ENCODE measurements at regions not wholly inside any gene's neighbourhood (a gene's known extent, or its start where the extent isn't known, plus 50 kb on each side); places are given as distances from the start of the nearest gene placed in this dataset.

DNA sequence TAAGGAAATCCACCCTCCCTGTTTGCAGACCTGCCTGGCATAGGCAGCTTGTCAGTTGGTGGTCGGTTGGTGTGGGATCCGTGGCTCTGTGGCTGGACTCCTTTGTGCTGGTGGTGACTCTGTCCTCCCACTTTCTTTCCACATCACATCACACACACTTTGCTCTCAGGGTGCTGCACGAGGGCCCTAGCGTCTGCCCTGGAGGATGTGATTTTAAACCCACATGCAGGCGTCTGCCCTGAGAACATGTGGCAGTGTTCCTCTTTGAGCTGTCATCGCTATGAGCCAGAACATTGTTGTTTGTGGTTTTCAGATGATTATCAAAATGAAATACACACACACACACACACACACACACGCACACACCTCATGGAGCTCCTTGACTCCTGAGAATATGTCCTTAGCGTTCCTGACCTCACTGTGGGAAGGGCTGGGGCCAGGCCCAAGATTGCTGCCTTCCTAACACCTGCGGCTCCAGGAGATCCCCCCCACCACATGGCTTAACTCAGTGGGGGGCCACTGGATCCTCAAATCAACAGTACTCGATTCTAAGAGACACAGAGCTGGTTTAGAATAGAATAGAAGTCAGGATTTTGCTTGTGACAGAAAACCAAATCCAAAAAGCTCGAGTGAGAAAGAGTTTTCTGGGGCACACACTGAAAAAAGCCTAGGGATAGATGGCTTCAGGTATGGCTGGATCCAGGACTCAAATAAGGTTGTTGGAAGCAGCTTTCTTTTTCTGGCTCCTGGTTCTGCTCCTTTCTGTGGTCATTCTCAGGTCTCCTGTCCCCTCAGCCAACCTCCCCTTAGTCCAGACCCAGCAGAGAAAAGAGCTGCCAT lies 54.8 kb downstream of the RTP5 start:
- no peak for ATAC-seq
- DNase-seq: no peak
- intact Hi-C loops (cut with DNase I): no loop called here

DNA sequence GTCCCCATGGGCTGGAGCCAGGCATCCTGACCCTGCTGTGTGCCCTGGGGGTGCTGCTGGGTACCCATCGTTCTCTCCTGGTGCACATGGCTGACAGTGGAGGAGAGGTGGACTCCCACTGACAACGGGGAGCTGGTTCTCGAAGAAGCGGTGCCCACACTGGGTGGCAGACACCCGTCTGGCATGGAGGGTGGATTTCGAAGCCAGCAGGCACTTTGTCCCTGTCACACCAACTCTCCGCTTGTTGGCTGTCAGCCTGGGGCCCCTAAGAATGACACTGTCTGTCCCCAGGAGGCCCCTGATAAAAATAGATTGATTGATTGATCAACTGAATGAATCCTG lies 55.4 kb downstream of the RTP5 start:
- DNase-seq (no peak), ATAC-seq (no peak)
- intact Hi-C loops (cut with DNase I): no loop called here

DNA sequence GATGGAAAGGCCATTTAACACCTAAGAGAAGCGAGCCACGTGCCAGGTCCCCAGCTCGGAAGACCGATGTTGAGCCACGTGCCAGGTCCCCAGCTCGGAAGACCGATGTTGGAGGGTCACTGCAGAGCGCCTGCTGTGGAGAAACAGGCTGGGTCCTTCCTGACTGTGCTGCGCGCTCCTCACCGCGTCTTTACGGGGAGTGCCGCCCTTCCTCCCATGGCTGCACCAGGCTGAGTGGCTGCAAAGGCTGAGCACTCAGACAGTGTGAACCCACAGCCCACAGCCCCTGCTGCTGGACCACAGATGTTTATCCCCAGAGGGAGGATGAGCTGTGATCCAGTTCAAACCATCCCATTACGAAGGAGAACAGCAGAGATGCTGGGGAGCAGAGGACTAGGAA lies 55.7 kb downstream of the RTP5 start:
- DNase-seq (no peak), ATAC-seq (no peak)
- intact Hi-C loops (cut with DNase I): no loop called here

DNA sequence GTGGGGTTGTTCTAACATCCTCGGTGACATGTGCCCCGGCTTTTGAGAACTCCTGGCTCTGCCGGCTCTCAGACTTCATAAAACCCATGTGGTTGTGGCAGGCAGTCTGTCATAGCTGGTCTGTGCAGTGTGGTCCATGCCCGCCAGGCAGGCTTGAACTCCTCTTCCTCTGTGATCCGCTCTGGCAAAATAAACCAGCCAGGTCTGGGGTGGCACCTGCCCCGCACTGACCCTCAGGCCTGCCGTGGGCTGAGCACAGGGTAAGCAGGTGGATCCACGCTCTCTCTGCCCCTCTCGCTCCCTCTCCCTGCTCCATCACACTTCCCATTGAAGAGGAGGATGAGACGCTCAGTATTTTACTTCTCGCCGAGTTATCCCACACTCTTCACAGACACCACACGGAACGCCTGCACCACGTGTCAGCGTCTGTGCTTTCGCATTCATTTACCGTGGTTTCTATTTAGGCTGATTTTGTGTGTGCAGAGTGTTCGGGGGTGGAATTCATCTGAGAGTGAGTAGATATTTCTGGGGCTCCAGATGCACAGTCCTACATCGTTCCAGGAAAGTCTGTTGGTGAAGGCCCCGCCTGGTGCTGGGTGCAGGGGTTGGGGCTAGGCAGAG lies 56.4 kb downstream of the RTP5 start:
- no peak for DNase-seq
- intact Hi-C loops (cut with DNase I): no loop called here
- ATAC-seq: no peak

DNA sequence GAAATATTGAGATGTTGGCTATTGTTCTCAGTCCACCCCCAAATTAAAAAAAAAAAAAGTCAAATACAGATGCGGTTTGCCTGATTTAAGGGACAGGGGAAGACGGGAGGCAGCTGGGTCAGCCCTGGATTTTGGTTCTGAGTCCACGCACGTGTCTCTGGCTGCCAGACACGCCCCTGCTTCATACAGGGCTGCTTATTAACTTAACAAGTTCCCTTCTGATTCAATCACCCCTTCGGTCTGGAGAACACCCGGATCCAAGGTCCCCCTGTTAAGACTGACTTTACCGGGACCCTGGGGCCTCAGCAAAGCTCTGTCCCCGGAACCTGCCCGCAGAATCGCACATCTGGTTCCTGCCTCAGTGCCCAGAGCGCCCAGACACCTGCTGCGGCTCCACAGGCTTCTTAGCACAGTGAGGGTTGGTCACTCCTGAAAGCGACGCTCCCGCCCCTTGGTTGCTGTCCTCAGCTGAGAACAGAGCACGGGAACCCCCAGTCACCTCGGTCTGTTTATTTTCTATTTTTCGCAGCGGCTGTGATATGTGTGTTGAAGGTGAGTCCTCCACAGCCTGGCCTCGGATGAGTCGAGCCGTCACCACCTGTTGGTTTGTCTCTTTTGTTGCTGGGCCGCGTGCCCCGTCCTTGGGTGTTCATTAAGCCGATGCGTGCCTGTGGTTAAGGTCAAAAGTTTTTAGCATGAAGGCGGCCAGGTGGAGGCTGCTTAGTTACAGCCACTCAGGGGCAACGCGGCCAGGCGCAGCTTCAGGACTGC lies 57.2 kb downstream of the RTP5 start:
- intact Hi-C loops (cut with DNase I): no loop called here
- ATAC-seq (no peak), DNase-seq (no peak)

DNA sequence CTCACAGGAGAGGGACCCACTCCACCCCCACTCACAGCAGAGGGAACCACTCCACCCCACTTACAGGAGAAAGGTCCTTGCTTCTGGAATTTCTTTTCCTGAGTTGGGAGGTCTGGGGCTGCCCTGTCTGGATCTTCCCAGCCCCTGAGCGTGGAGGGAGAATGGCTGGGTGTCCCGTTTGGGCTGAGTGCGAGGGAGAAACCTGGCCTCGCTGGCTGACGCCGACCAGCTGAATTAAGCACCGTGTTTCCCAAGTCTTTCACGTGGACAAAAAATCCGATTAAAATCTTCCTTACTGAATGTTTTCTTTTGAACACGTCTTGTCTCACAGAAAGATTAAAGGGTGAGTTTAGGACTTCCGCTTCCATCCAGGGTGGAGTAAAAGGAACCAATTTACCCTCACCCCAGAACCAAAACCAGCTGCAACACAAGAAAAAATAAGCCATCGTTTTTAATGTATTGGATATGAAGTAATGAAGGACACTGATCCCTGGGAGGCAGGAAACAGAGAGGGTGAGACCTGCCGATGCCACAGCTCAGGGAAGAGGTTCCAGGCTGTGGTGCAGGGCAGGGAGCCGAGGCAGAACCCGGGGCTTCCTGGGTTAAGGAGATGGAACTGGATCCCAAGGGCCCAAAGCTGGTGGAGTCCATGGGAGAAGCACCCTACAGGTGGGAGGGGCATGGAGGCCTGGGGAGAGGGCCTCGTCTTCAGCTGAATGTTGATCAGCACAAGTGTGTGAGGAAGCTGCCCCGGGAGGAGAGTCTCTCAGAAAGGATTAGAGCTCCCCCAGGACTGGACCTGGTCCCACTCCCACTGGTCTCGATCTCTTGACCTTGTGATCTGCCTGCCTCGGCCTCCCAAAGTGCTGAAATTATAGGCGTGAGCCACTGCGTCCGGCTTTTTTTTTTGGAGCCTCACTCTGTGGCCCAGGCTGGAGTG lies 60.3 kb downstream of the RTP5 start:
- ATAC-seq (no peak), DNase-seq (no peak)
- intact Hi-C loops (cut with DNase I): no loop called here

DNA sequence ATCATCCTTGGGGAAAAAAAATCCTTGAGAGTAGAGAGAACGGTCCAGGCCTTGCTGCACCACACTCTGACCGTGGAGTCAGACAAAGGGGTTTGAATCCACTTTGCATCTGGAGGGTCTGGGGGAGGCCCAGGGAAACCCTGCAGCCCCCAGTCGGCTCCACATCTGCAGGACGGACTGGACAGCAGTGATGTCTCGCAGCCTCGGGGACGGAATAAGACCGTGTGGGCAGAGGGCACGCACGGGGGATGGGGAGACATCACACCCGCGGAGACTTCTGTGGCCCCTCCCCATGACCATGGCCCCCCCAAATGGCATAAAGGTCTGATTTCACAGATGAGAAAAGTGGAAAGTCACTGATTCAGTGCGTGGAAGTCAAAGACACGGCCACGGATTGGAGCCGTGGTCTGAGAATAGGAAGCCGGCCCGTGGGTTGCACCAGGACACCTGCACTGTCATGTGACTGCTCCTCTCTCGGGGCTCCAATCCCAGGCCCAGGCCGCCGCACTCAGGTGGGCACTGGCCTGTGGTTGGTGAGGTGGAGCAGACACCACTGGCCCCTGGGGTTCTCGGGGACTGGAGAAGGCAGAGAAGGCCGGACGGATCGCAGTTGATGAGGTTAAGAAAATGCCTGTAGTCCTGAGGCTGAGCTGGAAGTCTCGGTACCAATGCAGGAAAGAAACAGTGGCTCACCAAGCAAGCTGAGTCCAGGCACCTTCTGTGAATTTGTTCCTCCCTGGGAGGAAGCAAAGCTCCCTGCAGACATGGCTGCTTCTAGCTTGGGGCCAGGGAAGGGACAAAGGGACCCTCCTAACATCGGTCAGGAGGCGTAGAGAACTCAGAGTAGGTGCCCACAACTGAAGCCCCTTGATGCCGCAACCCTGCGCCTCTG lies 61.8 kb downstream of the RTP5 start:
- ATAC-seq (no peak), DNase-seq (no peak)
- intact Hi-C loops (cut with DNase I): no loop called here

DNA sequence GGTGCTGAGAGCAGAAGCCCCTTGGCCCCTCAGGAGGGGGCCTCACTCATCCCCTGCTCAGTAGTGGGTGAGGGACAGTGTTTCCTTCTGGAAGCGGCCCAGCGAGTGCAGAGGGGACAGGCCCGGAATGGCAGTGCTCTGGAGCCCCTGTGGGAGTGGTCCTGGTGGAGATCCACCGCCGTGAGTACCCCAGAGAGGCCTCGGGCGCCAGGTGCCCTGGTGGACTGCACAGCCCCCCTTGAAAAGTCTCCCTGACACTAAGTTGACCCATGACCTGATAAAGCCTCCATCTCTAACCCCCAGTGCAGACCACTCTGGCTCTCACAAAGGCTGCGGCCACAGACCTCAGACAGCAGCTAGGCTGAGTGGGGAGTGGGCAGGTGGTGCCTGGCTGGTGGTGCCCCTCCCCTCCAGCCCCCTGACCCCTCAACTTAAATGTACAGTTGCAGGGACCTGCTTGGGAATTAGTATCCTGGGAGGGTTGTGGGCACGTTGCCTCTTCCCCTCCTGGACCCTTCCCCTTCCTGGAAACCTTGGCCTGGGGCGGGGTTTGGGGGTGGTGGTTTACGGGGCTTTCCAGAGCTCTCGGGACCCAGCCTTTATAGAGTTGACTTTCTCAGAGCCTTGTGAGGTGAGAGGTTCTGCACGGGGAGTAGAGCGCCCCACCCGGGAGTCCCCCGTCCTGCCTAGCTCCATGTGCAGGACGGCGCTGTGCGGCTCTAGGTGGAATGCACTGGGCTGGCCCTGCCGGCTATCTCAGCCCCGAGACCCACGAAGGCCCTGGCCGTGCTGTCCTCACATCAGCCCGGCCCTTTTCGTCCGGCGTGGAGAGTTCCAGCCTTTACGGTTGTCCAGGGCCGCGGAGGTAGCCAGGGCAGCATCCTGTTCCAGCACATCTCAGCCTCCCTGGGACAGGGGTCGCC lies 62.7 kb downstream of the RTP5 start:
- ATAC-seq: peak in 1 of 2 donors; percentile 27
- intact Hi-C loops (cut with DNase I): no loop called here
- no peak for DNase-seq

DNA sequence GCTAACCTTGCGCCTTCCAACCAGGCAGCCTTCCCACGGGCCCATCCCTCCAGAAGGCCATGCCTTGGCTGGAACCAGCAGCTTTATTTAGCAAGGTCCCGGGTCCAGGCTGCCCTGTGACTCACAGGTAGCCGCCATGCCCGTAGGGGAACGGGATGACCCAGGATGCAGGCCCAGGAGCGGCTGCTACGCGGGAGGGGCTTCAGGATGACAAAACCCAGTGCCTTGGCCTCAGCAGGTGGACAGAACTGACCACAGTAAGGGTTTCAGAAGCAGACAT lies 63.3 kb downstream of the RTP5 start:
- ATAC-seq (no peak), DNase-seq (no peak)
- intact Hi-C loops (cut with DNase I): no loop called here

DNA sequence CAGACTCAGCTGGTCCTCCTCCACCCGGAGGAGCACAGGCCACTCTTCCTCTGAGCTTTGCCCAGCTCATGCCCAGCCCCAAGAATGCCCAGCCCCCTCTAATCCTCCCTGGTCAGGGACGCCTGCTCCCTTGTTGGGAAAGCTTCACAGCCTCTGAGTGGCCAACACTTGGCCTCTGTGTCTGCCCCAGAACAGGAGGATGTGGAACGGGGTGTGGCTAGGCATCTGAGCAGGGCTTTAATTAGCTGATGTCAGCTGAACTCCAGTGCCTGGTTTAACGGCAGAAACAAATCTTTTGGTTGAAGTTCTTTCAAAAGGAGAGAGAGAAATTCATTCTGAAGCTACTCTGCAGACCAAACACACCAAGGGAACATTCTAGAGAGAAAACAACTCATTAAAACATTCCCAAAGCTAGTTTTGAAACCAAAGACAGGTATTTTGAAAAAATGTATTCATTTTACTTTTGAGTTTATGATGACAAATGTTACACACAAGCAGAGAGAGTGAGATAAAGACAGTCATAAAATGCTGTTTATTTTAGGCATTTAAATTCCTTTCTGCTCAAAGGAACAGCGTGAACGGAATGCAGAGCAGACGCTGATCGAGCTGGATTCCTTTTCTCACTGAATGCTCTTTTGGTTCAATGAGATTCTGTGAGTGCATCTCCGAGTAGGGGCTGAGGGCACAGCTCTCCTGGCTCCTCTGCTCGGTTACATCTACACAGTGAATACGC lies 63.8 kb downstream of the RTP5 start:
- intact Hi-C loops (cut with DNase I): no loop called here
- DNase-seq (no peak), ATAC-seq (peak in 1 of 2 donors; percentile 55)

DNA sequence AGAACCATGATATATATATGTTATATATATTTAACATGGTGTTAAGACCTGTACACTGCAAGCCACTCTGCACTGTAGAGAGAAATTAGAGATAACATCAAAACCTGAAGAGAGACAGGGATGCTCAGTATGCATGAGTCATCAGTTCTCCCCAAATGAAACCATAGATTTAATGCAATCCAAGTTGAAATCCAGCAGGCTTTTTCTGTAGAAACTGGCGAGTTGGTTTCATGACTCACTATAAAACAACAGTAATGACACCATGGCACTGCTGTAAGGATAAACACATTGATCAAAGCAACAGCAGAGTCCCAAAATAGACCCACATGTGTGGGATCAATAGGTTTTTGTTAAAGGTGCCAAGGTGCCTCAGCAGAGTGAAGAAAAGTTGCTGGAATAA lies 65.8 kb downstream of the RTP5 start:
- DNase-seq (no peak), ATAC-seq (no peak)
- intact Hi-C loops (cut with DNase I): no loop called here

DNA sequence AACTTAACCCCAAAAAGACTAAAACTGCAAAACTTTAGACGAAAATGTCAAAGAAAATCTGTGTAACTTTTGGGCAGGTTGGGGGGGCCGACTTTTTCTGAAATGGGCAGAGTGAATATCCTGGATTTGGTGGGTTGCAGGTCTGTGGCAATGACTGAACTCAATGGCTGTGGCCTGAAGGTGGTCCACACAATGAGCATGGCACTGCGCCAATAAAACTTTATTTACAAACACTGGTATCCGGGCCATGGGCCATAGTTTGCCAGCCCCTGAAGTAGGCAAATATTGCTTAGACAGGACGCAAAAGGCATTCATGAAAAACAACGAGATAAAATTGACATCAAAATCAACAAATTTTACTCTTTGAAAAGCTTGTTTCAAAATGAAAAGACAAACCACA lies 66.2 kb downstream of the RTP5 start:
- intact Hi-C loops (cut with DNase I): no loop called here
- no peak for ATAC-seq
- DNase-seq: no peak

DNA sequence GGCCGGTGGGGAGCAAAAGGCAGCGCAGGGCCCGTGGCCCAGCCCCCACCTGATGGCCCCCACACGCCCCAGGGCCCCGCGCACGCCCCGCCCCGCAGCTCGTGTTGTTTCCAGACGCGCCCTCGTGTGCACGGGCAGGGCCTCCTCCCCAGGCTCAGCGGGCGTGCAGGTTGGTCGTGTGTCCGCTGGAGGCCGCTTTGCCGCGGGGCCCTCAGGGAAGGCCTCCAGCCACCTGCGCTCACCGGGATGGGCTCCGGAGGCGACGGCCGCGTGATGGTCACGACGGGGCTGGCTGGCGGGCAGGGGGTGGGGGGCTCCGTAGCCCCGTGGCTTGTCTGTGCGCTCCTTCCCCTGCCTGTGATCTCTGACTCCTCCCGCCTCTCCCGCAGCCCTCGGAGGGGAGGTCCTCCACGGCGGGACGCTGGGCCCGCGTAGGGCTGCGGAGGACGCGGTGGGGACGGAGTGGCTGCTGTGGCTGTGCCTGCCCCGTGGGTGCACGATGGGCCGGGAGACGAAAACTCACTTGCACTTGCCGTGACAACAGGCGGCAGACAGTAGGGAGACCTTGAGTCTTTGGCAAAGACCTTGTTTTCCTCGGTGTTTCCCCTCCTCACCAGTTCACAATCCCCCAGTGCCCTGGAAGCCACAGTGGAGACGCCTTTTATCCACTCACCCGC lies 67.1 kb downstream of the RTP5 start:
- DNase-seq (no peak), ATAC-seq (no peak)
- intact Hi-C loops (cut with DNase I): no loop called here

DNA sequence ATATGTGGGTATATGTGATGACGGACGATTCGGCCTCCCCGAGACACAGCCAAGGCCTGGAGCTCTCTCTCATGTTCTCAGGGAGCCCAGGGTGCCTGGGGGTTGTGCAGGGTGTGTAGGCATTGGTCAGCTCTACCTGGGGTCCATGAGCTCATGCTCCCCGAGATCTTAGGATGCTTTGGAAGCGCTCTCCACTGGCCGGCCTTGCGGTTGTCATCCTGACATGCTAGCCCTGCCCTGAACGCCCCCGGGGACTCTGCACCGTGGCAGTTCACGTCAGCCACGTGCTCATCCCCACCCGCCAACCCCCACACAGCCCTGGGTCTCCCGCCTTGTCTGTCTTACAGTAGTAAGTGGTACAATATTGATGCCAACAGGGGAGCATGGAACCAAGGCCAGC lies 67.8 kb downstream of the RTP5 start:
- ATAC-seq: no peak
- intact Hi-C loops (cut with DNase I): no loop called here
- DNase-seq: no peak

DNA sequence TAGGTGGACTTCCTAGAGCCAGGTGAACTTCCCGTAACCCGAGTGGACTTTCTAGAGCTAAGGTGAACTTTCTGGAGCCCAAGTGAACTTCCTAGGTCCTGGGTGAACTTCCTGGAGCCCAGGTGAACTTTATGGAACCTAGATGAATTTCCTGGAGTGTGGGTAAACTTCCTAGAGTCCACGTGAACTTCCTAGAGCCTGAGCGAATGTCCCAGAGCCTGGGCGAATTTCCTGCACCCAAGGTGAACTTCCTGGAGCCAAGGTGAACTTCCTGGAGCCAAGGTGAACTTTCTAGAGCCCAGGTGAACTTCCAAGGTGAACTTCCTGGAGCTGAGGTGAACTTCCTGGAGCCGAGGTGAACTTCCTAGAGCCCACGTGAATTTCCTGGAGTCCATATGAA lies 70.0 kb downstream of the RTP5 start:
- intact Hi-C loops (cut with DNase I): no loop called here
- DNase-seq: no peak
- ATAC-seq: no peak

DNA sequence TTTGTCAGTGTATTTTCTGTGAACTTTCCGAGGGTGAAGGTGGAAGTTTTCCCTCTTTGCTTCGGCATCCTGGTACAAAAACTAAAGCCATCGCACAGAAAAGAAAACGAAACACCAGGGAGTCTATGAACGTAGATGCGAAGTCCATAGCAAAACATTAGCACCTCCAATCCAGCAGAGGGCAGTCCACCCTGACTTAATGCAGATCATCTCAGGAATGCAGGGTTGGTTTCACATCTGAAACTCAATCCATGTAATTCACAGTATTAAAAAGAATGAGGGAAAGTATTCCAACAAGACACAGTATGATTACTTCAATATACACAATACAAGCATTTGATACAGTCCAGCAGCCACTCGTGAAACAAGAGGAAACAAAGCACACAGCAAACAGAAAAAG lies 70.8 kb downstream of the RTP5 start:
- ATAC-seq (no peak), DNase-seq (no peak)
- intact Hi-C loops (cut with DNase I): no loop called here
